Loucy (cell line): ENCODE measurements at regions not wholly inside any gene's neighbourhood (a gene's known extent, or its start where the extent isn't known, plus 50 kb on each side); places are given as distances from the start of the nearest gene placed in this dataset.

Experiments
- H2AFZ ChIP-seq: fragments of 200-600 bp; sonication (generic); 2 replicates; pipeline ENCODE4 v1.6.0; 2016; ENCODE audit warnings: antibody characterized with exemption, mild to moderate bottlenecking, low read length, moderate library complexity
- H3F3A ChIP-seq: fragments of 200-600 bp; 2 replicates; pipeline ENCODE4 v1.6.0; 2016; ENCODE audit warnings: antibody characterized with exemption, low read depth, mild to moderate bottlenecking
- H3K27me3 ChIP-seq: fragments of 200-600 bp; sonication (generic); 2 replicates; pipeline ENCODE4 v1.6.1; 2014; ENCODE audit warnings: low read length, mild to moderate bottlenecking; ENCODE audit not compliant: insufficient read depth, poor library complexity, severe bottlenecking
- H3K36me3 ChIP-seq: fragments of 200-600 bp; sonication (generic); 2 replicates; pipeline ENCODE4 v1.6.1; 2016; ENCODE audit warnings: low read length; ENCODE audit not compliant: insufficient read depth
- H3K4me1 ChIP-seq: fragments of 200-600 bp; sonication (generic); 2 replicates; pipeline ENCODE4 v1.5.1; 2014; ENCODE audit warnings: low read length, mild to moderate bottlenecking; ENCODE audit not compliant: insufficient read depth, poor library complexity, severe bottlenecking
- H3K4me2 ChIP-seq: fragments of 200-600 bp; sonication (generic); 2 replicates; pipeline ENCODE4 v1.6.0; 2014; ENCODE audit warnings: antibody characterized with exemption, low read length, low read depth, mild to moderate bottlenecking; ENCODE audit not compliant: poor library complexity, severe bottlenecking
- H3K4me3 ChIP-seq: fragments of 200-600 bp; sonication (generic); 2 replicates; pipeline ENCODE4 v1.5.1; 2014; ENCODE audit warnings: low read length, mild to moderate bottlenecking, mixed read lengths; ENCODE audit not compliant: poor library complexity, severe bottlenecking
- H3K79me2 ChIP-seq: fragments of 200-600 bp; sonication (generic); 2 replicates; pipeline ENCODE4 v1.6.1; 2014; ENCODE audit warnings: low read length; ENCODE audit not compliant: insufficient read depth
- H3K9ac ChIP-seq: fragments of 200-600 bp; sonication (generic); 2 replicates; pipeline ENCODE4 v1.6.0; 2014; ENCODE audit warnings: mild to moderate bottlenecking, low read depth, low read length, moderate library complexity; ENCODE audit not compliant: poor library complexity, severe bottlenecking
- H3K9me2 ChIP-seq: fragments of 200-600 bp; sonication (generic); replicated peaks from 2 replicates; pipeline ENCODE4 v1.6.1; 2016; ENCODE audit warnings: low read depth, low read length, mixed read lengths
- H3K9me3 ChIP-seq: fragments of 200-600 bp; sonication (generic); 2 replicates; pipeline ENCODE4 v1.6.1; 2014; ENCODE audit warnings: mild to moderate bottlenecking, antibody characterized with exemption, low read length, low read depth; ENCODE audit not compliant: insufficient read depth
- H4K20me1 ChIP-seq: fragments of 200-600 bp; sonication (generic); 2 replicates; pipeline ENCODE4 v1.6.0; 2014; ENCODE audit warnings: antibody characterized with exemption, low read length, mild to moderate bottlenecking; ENCODE audit not compliant: insufficient read depth, poor library complexity, severe bottlenecking
- CTCF ChIP-seq: fragments of 200-600 bp; sonication (generic); conservative IDR thresholded peaks from 2 replicates; pipeline ENCODE4 v1.5.1; 2014; ENCODE audit warnings: mild to moderate bottlenecking, antibody characterized with exemption, low read length
- EZH2phosphoT487 ChIP-seq: fragments of 200-600 bp; IDR thresholded peaks from 2 replicates; pipeline ENCODE4 v1.6.1; 2018; ENCODE audit warnings: antibody characterized with exemption, mild to moderate bottlenecking, moderate library complexity, borderline replicate concordance

- H3K9ac ChIP-seq: no peak overlapping the region
- H4K20me1 ChIP-seq: no peaks in the 10 kb centered on the region
- peaks cover 12% of the 10 kb centered on the region; the same call in 1 of the 2 replicates for H3K9me3 ChIP-seq
- no peaks in the 10 kb centered on the region for H3F3A ChIP-seq
- H2AFZ ChIP-seq: no peak overlapping the region
- no peak overlapping the region for H3K4me3 ChIP-seq
- no peaks in the 10 kb centered on the region for H3K27me3 ChIP-seq
- no peaks in the 10 kb centered on the region for H3K36me3 ChIP-seq
- no peak overlapping the region for H3K4me2 ChIP-seq
- TF ChIP-seq CTCF (no peak), EZH2phosphoT487 (no peak)
- H3K9me2 ChIP-seq: no peaks in the 10 kb centered on the region
- H3K4me1 ChIP-seq: no peaks in the 10 kb centered on the region
- no peaks in the 10 kb centered on the region for H3K79me2 ChIP-seq
These were observed 133.2 kb downstream of the DLL1 start for GRCh38 chr6:170157567-170158218.

DNA sequence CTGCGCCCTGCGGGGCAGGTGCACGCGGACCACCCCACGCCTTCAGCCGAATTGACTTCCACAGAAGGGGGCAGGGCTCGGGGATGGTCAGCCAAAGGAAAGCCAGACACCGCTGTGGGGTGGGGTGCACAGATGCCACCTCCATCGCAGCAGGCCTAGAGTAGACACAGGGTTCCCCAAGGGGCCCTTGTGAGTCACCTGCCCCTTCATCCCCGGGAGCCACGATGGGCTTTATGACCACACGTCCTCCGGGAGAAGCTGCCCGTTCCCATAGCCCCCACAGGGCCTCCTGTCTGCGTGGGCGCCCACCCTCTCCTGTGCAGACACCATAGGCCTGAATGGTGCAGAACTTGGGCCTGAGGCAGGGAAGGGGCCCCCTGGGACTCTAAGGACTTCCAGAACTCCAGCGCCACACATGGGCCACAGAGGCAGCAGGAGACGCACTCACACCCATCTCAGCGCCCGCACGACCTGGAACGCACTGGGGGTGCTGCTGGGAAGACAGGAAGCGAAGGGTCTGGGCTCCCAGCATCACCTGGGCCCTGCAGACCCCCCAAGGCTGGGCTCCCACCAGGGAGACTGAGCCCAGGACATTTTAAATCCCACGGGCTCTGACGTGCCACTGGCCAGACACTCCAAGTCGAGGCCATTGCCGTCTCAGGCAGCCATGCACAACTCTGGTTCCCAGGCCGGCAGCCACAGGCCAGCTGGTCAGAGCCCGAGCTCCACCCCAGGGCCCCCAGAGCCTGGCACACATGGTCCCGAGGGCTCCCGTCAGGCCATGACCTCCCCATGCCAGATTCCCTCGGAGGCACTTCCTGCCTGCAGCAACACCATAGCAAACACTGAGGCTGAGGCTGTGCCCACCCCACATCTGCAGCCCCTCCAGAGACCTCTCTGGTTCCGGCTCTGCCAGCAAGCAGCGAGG is 134.2 kb downstream of the DLL1 start:
- H3K9ac ChIP-seq: no peak overlapping the region
- no peaks in the 10 kb centered on the region for H4K20me1 ChIP-seq
- no peak overlapping the region for H3K4me3 ChIP-seq
- no peak overlapping the region for H2AFZ ChIP-seq
- H3K9me2 ChIP-seq: no peaks in the 10 kb centered on the region
- no peaks in the 10 kb centered on the region for H3K36me3 ChIP-seq
- H3K27me3 ChIP-seq: no peaks in the 10 kb centered on the region
- TF ChIP-seq CTCF: no peak
- no peak for TF ChIP-seq EZH2phosphoT487
- H3F3A ChIP-seq: no peaks in the 10 kb centered on the region
- peaks cover 12% of the 10 kb centered on the region; the same call in 1 of the 2 replicates for H3K9me3 ChIP-seq
- no peaks in the 10 kb centered on the region for H3K4me1 ChIP-seq
- no peak overlapping the region for H3K4me2 ChIP-seq
- H3K79me2 ChIP-seq: no peaks in the 10 kb centered on the region

DNA sequence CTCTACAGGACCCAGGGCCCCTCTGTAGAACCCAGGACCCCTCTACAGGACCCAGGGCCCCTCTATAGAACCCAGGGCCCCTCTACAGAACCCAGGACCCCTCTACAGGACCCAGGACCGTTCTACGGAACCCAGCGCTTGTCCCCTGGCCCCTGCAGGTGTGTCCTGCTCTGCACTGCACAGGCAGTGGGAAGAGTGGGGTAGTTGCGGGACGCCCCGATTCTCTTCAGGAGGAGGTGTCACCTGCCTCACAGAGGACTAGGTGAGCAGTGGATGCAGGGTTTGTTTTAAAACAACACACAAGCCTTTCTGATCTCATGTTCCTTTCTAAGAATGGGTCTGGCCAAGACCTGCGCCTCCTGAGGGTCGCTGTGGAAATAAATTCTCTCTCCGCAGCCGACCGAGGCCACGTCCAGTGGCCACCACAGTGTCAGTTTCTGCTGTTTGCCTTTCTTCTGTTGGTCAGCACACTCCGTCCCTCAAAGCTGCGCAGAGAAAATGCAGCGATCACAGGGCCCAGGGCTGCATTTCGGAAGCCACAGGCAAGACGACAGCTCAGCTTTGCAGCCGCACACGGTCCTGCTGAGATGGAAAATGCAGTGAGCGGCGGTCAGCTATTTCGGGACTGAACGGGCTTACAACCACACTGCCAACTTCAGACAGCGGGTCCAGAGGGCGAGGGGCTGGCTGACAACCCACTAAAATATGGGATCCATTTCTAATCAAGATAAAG is 135.2 kb downstream of the DLL1 start:
- no peaks in the 10 kb centered on the region for H4K20me1 ChIP-seq

More for the DNA sequence above, 135.2 kb downstream of the DLL1 start:
- H3K4me3 ChIP-seq: no peak overlapping the region
- no peaks in the 10 kb centered on the region for H3K9me2 ChIP-seq
- no peak overlapping the region for H3K4me2 ChIP-seq
- H3K36me3 ChIP-seq: no peaks in the 10 kb centered on the region
- H3K9me3 ChIP-seq: peaks cover 12% of the 10 kb centered on the region; the same call in 1 of the 2 replicates
- H2AFZ ChIP-seq: no peak overlapping the region
- H3K9ac ChIP-seq: no peak overlapping the region
- TF ChIP-seq CTCF: no peak
- no peak for TF ChIP-seq EZH2phosphoT487
- no peaks in the 10 kb centered on the region for H3K4me1 ChIP-seq
- no peaks in the 10 kb centered on the region for H3K79me2 ChIP-seq
- H3F3A ChIP-seq: no peaks in the 10 kb centered on the region
- H3K27me3 ChIP-seq: no peaks in the 10 kb centered on the region
